Gastroesophageal sphincter (tissue), 3 donors: ENCODE measurements at regions not wholly inside any gene's neighbourhood (a gene's known extent, or its start where the extent isn't known, plus 50 kb on each side); places are given as distances from the start of the nearest gene placed in this dataset.

Experiments used
- EP300 ChIP-seq: sonication (generic); formaldehyde crosslinking; IDR thresholded peaks from one replicate; pipeline ENCODE4 v1.6.1; 2017; ENCODE audit warnings: antibody characterized with exemption, mild to moderate bottlenecking
- TF ChIP-seq, protein P1 (sequence below), 4 experiments: fragments of 200-600 bp in 2 of 4; fragments of 450-650 bp in 2 of 4; sonication (generic) in 1 of 4; IDR thresholded peaks; one replicate each; pipeline ENCODE4 v1.5.1; 2017 to 2019; ENCODE audit warnings: antibody characterized with exemption in 4 of 4, mild to moderate bottlenecking in 2 of 4, moderate library complexity in 2 of 4

GRCh38 chr14:86084097-86084496 is 554.2 kb downstream of the FLRT2 start:
- no peak for TF ChIP-seq EP300
- TF ChIP-seq, protein P1, sequence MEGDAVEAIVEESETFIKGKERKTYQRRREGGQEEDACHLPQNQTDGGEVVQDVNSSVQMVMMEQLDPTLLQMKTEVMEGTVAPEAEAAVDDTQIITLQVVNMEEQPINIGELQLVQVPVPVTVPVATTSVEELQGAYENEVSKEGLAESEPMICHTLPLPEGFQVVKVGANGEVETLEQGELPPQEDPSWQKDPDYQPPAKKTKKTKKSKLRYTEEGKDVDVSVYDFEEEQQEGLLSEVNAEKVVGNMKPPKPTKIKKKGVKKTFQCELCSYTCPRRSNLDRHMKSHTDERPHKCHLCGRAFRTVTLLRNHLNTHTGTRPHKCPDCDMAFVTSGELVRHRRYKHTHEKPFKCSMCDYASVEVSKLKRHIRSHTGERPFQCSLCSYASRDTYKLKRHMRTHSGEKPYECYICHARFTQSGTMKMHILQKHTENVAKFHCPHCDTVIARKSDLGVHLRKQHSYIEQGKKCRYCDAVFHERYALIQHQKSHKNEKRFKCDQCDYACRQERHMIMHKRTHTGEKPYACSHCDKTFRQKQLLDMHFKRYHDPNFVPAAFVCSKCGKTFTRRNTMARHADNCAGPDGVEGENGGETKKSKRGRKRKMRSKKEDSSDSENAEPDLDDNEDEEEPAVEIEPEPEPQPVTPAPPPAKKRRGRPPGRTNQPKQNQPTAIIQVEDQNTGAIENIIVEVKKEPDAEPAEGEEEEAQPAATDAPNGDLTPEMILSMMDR (IDR thresholded peaks at IDR 0.05), result no peak
